CD4-positive, alpha-beta T cell treated with Interferon gamma for 1 hour (primary cell): ENCODE measurements at regions not wholly inside any gene's neighbourhood (a gene's known extent, or its start where the extent isn't known, plus 50 kb on each side); places are given as distances from the start of the nearest gene placed in this dataset.
"Not testable (repeated sequence)": the region's sequence is repeated elsewhere in the genome, so short reads cannot be mapped to it uniquely, and the experiment has no call there.

Experiments
- DNase-seq: peaks from one replicate; pipeline ENCODE4 v3.0.0-alpha.2; 2020

GRCh38 chr16:22436823-22437652 is 62.6 kb upstream of the CDR2 start:
- peak; percentile 67 for DNase-seq

DNA sequence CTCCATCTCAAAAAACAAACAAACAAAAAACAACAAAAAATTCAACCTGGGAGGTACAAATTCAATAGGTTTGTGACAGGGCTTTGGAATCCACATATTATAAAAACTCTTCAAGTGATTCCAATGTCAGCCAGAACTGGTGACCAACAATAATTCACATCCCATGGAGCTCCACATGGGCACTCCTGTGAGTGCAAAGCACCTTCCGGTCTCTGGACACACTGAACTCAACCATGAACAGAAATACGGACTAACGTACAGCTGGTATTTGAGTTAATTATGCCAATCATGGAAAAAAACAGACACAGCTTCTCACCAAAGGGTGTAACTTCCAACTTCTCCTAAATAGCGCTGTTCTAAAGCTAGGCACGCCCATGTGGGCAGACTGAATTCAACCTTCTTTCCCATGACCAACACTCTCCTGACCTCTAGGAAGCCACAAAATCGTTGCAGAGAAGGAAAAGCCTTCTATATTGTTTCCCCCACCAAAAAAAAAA is 62.0 kb upstream of the CDR2 start:
- DNase-seq = not testable (repeated sequence)

- not testable (repeated sequence) for DNase-seq
Measured at GRCh38 chr16:22431314-22431713, 56.9 kb upstream of the CDR2 start.

- DNase-seq = no peak
Measured at GRCh38 chr16:22428654-22429053, 54.2 kb upstream of the CDR2 start.

- DNase-seq = no peak
Measured at GRCh38 chr16:22427556-22427955, 53.1 kb upstream of the CDR2 start.

DNA sequence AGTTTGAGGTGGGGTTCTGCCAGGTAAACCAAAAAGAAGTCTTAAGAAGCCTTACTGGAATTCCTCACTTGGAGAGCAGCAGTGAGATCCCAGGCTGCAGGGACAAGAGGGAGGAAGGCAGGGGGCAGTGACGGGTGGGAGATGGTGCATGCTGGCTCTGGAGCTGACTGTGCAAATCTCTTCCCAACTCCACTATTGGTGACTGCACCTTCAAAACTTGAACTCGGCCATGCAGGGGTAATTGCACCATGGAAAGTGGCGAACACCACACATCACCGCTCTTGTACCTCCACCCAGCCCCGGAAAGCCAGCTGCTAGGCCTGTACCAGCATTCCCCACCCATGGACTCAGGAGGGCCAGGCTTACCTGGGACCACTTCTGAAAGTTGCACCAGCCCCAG is 51.4 kb upstream of the CDR2 start:
- DNase-seq = no peak

GRCh38 chr16:22425036-22425801 is 50.8 kb upstream of the CDR2 start:
- DNase-seq = no peak

GRCh38 chr16:22424161-22424937 is 49.9 kb upstream of the CDR2 start:
- no peak for DNase-seq
